MV-4-11 (cell line): ENCODE measurements at regions not wholly inside any gene's neighbourhood (a gene's known extent, or its start where the extent isn't known, plus 50 kb on each side); places are given as distances from the start of the nearest gene placed in this dataset.
A peak's percentile ranks its signal among the peaks of the same experiment; 100 is the strongest.

Experiments used
- DNase-seq: peaks from one replicate; lab custom pipeline; 2025; lab: John Stamatoyannopoulos, UW

DNA sequence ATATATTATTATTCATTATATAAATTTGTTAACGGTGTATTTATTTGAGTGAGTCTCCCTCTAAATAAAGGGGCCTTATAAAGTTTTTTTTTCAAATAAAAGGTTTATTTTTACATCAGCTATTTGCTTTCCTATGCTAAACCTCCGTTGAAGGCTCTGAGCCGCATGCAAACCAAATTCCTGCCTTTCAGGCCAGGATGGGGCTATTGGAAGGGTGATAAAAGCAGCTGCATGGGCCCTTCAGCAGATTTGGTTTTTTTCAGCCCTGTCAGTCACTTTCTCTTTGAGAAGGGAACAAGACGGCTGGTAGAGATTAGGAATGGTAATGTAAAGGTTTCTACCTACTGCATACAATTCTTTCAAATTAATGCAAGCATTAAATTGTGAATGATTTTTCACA is 244.2 kb downstream of the WNT5A start:
- DNase-seq: no peak

DNA sequence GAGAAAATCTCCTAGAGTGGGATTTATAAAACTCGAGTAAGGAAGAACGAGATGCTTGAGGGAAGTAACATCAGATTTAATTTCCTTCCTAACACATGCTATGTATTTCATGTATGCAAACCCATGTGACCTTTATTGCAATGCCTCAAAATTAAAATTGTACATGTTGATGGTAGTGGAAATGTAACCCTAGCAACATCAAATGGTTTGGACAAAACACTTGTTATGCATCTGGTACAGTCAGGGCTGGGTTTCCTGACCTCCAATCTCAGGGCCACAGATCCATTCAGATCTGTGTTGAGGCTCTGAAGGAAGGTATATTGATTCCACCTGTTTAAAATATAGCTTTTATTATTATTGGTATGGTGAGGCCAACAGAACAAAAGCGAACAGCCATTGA is 246.0 kb downstream of the WNT5A start:
- DNase-seq: no peak

DNA sequence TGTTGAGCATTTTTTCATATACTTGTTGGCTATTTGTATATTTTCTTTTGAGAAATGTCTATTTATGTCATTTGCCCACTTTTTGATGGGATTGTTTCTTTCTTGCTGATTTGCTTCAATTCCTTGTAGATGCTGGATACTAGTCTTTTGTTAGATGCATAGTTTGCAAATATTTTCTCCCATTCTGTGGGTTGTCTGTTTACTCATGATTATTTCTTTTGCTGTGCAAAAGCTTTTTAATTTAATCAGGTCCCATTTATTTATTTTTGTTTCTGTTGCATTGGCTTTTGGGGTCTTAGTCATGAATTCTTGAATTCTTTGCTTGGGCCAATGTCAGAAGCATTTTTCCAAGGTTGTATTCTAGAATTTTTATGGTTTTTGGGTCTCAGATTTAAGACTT is 251.7 kb downstream of the WNT5A start:
- DNase-seq: no peak

DNA sequence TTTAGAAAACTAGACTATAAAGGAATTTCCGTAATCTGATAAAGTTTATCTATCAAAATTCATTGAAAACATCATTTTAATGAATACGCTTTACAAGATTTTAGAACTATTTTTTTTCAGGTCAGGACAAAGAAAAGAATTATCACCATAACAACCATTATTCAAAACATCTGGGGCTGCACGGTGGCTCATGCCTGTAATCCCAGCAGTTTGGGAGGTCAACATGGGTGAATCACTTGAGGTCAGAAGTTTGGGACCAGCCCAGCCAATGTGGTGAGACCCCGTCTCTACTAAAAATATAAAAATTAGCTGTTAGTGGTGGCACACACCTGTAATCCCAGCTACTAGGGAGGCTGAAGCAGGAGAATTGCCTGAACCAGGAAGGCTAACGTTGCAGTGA is 260.4 kb downstream of the WNT5A start:
- DNase-seq: no peak

DNA sequence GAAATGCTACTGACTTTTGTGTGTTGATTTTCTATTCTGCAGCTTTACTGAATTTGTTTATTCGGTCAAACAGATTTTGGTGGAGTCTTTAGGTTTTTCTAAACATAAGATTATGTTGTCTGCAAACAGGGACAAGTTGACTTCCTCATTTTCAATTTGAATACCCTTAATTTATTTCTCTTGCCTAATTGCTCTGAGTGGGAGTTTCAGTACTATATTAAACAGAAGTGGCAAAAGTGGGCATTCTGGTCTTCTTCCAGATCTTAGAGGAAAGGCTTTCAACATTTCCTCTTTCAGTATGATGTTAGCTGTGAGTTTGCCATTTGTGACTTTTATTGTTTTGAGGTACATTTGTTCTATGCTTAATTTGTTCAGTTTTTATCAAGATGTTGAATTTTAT is 268.5 kb downstream of the WNT5A start:
- DNase-seq: peak; percentile 96

DNA sequence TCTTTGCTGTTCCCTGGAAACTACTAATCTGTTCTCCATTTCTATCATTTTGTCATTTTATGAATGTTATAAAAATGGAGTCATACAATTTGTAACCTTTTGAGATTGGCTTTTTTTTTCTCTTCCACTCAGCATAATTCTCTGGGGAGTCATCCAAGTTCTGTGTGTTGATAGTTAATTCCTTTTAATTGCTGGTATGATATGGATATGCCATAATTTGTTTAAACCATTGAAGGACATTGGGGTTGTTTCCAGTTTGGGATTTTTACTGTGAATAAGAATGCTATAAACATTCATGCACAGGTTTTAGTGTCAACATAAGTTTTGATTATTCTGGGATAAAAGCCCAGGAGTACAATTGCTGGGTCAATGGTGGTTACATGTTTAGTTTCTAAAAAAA is 279.4 kb downstream of the WNT5A start:
- DNase-seq: no peak

DNA sequence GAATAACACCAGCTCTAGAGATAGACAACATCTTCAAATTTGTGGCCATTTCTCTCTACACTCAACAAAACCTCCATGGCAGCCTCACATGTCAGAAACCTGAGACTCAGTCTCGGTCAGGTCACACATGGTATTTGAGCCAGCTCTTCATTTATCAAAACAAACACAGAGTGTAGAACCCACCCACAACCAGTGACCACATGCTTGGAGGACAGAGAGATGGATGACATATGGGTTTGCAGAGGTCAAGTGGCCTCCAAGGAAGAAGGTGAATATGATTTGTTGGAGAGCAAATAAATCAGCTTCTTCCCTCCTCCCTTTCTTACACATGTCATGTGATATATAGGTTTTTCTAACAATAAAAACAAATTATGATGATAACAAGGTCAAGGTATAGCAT is 278.1 kb upstream of the LRTM1 start:
- DNase-seq: no peak

DNA sequence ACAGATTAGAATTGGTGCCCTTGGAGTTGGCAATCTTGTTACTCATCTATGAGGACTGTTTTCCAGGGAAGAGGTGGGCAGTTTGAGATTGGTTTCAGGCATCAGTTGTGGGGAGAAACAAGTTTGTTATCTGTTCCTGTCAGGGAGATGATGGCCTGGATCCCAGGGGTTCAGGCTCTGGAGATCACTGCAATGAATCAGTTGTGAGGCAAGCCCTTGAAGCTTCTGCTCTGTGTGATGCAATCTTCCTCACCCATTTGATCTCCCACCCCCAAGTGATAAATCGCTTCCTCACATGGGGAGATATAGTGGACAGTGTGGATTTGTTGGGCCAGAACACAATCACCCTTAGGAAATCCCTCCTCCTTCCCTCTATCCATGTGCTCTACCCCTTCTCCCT is 276.6 kb upstream of the LRTM1 start:
- no peak for DNase-seq

DNA sequence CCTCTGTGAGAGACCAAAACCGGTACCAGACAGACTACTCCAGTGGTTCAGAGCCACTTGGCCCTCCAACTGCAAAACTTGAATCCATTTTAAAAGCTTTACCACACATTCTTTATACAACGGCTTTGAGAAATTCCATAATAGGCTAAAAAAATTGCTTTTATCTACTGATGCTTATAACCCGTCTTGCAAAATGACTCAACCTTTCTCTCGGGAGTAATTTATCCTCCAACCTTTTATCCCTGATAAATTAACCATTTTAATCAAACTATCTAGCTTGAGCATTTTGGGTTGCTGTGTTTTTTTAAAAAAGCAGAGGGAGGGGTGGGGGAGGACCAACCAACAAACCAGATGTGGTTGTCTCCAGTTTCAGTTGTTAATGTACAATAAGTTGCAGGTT is 275.7 kb upstream of the LRTM1 start:
- DNase-seq: no peak

DNA sequence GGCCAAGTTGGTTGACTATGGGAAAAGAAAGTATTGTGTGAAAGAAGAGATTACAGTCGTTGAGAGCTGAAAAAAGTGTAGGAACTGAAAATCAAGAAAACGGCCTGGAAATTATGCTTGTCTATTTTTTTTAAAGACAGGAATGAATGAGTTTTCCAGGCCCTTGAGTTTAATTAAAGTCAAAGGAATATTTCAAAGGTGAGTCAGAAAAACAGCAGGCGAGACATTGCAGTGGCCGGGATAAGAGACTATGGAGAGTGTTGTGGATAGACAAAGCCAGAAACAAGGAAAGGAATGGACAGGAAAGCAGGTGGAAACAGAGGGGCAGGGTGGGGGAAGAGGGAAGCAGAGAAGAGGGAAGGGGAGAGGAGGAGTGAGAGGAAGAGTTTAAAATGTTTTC is 275.1 kb upstream of the LRTM1 start:
- no peak for DNase-seq

DNA sequence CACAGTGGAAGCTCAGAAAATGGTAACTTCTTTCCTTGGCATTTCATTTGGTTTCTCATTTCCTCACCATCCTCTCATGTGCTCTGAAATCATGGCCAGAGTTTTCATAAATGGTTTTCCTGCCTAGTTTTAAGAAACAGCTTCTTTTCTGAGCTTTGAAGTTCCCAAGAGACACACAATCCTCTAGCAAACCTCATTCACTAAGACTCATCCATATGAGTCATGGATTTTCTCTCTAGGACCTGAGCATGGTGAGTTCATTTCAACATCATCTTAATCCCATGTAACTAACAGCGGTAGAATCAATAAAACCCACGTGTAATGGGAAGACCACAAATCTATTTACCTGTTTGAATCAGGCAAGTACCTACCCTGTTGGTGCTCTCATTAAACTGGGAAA is 274.5 kb upstream of the LRTM1 start:
- DNase-seq: peak; percentile 5

DNA sequence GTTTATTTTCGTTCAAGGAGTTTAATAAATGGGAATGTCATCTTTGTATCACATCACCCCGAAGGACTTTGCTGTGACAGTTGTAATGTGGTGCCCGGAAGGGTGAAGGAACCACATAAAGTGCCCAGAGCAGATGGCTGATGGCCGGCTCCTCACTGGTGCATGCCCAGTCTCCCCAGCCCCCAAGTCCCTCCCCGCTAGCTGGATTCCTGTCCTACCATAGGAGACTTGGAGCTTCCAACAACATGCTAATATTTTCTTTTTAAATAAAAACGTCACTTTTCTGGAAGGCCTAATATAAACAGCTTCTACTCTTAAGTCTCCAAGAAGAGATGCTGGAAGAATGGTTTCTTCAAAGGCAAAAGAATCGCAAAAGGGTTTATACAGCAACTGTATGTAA is 273.9 kb upstream of the LRTM1 start:
- DNase-seq: no peak

DNA sequence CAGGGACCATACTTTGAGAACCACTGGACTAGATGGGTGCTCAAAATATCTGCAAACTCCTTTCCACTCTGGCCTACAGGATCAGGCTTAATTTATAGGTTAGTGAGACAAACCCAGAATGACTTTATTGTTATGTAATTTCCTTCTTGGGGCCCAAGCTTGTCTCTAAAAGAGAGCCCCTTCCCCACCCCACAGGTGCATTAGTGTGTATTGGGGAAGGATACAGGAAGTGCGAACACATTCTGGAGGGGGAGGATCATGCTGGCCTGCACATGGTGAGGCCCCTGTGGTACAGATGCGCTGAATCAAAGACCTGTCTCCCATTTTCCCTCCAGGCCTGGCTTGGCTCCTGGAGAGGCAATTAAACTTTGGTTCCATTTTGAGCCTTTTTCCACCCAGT is 273.0 kb upstream of the LRTM1 start:
- DNase-seq: no peak

DNA sequence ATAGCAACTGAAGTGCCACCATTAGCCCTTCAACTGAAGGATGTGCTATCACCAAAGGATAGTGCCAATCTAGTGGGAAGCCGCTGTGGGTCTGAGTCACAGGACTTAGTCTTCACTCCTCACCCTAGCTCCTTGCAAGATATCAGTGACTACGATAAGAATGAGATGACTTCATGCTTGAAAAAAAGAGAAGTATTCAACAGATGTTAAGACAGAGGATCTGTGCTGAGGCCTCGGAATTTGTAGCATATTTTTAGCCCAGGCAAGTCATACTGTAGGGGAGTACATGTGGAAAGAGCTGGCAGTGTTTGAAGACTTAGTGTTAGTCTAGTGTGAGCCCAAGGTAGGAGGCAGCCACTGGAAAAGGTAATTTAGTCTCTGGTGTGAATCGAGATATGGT is 270.7 kb upstream of the LRTM1 start:
- DNase-seq: peak; percentile 97

DNA sequence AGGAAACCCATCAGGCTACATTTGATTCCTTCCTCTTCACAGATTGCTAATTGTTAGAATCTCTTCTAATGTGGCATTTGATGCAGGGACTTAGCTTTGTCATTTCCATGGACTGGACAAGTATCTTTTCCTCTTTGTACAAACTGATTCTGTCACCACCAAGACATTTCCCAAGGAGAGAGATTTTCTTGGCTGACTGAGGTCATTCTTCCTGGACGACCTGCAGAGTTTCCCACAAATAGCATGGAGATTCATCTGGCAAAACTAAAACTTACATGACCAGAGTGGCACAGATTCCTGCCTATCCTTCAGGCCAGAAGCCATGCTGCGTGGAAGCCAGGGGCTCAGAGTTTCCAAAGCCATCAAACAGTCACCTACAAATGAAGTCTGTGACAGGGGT is 269.2 kb upstream of the LRTM1 start:
- no peak for DNase-seq

DNA sequence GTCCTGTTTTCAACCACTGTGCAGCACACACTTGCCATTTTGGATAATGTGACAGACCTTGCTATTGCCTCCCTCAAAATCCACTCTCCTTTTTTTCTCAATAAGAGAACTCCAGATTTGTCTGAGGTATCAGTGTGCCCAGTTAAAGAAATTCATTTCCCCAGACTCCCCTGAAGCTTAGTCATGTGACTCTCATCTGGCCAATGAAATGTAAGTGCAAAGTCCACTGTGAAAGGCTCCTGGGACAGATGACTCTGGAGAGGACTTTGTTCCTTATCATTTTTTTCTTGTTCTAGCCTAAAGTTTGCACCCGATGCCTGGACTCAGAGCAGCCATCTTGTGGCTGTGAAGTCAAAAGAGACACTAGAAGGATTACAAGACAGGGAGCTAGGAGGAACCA is 268.6 kb upstream of the LRTM1 start:
- DNase-seq: no peak

DNA sequence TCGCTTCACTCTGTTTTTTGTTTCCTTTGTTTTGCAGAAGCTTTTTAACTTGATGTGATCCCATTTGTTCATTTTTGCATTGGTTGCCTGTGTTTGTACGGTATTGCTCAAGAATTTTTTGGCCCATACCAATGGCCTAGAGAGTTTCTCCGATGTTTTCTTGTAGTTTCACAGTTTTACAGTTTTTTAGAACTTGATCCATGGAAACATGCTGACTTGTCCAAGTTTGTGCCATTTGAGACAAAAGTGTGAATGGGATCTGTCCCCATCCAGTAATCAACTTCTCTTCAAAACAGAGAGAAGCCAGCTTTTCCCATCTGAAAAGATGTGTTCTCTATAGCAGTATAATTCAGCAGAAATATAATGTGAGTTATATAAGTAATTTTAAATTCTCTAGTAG is 266.5 kb upstream of the LRTM1 start:
- no peak for DNase-seq

DNA sequence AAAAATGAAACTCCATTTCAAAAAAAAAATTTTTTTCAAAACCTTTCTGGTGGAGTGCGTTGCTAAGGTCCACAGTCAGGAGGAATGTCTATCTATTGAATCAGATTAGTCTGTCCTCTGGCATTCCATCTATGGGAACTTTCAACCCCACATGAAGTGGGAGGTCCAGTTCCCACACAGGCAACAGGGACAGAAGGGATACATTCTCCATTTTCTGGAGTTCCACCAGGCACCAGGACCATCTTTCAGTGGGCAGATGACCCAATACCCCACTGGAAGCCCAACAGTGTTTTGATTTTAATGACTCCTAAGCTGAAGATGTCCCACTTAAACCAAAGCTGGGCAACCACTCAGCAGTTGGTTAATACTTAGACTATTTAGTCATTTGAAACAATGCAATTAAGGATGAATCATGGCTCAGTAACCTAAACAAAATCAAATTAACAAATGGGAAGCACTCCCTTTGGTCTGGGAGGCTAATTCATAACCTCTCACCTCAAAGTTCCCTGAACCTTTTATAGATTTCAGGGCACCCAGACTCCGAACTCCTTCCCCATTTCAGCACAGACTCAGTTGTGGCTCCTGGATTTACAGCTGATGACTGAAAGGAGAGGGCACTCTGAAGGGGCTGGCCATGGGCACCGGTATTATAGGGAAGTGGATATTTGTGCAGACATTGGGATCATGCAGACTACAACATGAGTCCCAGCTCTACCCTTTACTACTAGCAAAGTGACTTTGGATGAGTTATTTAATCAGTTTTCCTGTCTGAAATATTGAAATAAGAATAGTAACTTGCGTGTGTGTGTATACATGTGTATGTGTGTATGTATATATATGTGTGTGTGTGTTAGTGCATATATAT is 264.3 kb upstream of the LRTM1 start:
- DNase-seq: peak; percentile 48

DNA sequence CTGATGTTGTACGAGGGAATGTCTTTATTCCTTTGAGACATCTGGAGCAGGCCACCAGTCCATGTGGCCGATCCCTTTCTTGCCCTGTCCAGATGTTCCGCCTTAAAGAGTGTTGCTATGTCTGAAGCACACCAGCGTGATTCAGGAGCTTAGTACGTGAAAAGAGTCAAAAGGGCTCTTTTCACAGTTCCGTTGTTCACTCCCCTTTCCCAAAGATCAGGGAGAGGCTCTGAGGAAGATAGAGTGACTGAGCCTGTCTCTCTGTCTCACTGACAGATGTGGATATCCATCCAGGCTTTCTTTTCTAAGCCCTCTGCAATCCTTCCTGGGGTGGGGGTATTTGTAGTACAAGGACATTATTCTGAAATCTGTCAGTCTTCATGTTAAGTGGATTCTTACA is 262.5 kb upstream of the LRTM1 start:
- no peak for DNase-seq

DNA sequence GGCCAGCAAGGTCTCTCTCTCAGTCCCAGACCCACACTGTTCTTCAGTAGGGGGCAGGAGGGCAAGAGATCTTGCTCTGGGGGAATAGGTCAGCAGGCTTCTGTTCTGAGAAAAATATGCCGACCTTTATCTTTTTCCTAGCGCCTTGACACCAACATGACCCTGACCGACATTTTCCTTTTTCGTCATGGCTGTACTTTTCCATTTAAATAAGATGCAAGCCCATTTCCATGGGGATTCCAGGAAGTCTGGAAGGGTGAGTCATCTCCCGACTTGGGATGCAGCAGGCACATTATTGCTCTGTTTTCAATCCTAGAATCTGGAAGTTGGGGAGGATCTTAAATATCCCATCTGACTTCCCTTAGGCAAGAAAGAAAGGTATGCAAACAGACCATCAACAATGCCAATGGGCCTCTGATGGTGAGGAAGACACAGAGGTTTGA is 261.5 kb upstream of the LRTM1 start:
- no peak for DNase-seq

DNA sequence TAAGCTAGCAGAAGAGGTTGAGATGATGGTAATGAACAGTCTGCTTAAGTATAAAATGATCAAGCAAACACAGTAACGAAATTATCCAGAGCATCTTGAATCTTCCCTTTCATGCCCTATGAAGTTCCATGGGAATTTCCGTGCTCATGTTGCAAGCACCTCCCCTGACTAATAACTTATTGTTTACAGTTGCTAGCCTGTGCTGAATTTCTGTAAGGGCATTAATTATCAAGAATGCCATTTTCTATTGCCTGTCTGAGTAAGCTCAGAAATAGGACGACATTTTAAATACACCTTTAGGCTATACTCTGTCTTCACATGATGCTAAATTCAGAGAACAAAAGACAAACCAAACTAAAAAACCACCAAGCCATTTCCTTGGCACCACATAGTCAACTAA is 257.5 kb upstream of the LRTM1 start:
- no peak for DNase-seq

DNA sequence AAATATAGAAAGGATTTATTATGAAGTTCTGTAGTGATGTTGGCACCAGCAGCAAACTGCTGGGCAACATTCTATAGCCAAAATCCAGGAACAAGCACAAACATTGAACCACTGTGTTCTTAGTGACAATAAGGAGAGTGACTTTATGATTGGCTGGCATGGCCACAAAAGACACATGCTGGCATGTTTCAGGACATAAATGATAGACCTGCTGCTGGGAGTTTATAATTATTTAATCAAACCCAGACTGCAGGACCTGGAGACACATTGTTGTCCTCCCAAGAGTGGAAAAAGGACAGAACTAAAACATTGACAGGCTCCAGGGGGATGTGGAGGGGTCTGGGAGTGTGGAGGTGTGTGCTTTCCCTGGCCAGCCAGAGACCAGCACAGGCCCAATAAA is 255.3 kb upstream of the LRTM1 start:
- DNase-seq: no peak

DNA sequence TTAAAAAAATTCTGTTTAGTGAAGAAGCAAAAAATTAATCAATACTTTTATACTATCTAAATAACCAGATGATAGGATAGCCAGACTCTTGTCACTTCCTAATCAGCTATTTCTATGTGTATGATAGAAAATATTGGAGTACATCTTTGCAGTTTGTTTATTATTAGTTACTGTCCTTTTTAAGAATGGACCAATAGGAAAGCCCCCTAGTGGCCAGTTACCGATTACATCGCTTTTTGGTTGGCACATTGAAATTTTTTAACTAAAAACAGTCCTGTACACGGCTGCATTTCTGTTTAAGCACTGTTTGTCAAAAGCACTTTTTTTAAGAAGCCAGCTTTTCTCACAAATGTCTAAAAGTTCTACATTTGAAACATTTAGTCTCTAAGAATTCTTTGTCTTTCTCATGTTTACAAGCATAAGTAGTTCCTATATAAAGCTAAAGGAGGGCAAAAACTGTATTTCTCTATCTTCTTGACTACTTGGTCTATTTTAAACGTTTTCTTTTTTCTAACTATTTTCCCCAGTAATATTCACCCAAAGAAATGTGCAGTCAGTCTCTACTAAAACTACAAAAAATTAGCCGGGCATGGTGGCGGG is 253.2 kb upstream of the LRTM1 start:
- peak; percentile 22 for DNase-seq

DNA sequence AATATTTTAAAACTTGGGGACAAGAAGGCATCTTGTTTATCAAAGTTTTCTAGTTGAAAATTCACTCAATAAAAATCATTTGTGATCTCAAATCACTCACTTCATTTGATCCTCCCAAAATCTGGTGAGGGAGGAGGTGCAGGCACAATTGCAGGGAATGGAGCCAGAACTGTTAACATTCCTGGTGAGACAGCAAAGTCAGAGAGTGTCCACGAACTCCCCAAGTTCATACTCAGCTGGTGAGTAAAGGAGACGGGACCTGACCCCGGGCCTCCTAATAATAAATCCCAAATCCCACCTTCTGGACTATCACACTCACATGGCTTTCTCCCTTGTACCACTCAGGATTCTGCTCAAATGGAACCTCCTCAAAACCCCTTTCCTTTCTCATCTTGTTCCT is 252.3 kb upstream of the LRTM1 start:
- DNase-seq: no peak
